GM12891 (cell line): ENCODE measurements at regions not wholly inside any gene's neighbourhood (a gene's known extent, or its start where the extent isn't known, plus 50 kb on each side); places are given as distances from the start of the nearest gene placed in this dataset.

Experiments used
- POLR2A ChIP-seq: IDR thresholded peaks from 2 replicates; pipeline ENCODE4 v1.6.1; 2011; ENCODE audit warnings: low read depth, low read length, control low read depth
- POLR2AphosphoS5 ChIP-seq: IDR thresholded peaks from 2 replicates; pipeline ENCODE4 v1.6.1; 2011; ENCODE audit warnings: low read depth, low read length, control low read depth
- POU2F2 ChIP-seq: IDR thresholded peaks from 2 replicates; pipeline ENCODE4 v1.6.1; 2011; ENCODE audit warnings: low read depth, mild to moderate bottlenecking, control low read depth, low read length, moderate library complexity
- TAF1 ChIP-seq: IDR thresholded peaks from 2 replicates; pipeline ENCODE4 v1.6.1; 2011; ENCODE audit warnings: low read depth, low read length, control low read depth

GRCh38 chr13:74465271-74465670, 331.1 kb upstream of the KLF12 start:
- no peak for TF ChIP-seq POLR2A
- no peak for TF ChIP-seq TAF1
- TF ChIP-seq POLR2AphosphoS5 = no peak
- TF ChIP-seq POU2F2 = no peak
